ENCODE measurements at regions not wholly inside any gene's neighbourhood (a gene's known extent, or its start where the extent isn't known, plus 50 kb on each side); places are given as distances from the start of the nearest gene placed in this dataset.

GRCh38 chr7:12995912-12996469, 308.6 kb downstream of the ARL4A start:
- TF ChIP-seq CREB1 (IDR thresholded peaks at IDR 0.05; ENCODE audit: low read depth) (no peak), TAF1 (IDR thresholded peaks at IDR 0.05; ENCODE audit: low read depth) (no peak), TCF12 (IDR thresholded peaks at IDR 0.05; ENCODE audit: low read depth) (no peak), NFIC (IDR thresholded peaks at IDR 0.05) (no peak), FOXM1 (IDR thresholded peaks at IDR 0.05; ENCODE audit: borderline replicate concordance, low read depth) (no peak), EP300 (IDR thresholded peaks at IDR 0.05; ENCODE audit: borderline replicate concordance) (no peak), CEBPB (IDR thresholded peaks at IDR 0.05) (no peak), YY1 (IDR thresholded peaks at IDR 0.05; ENCODE audit: low read depth) (no peak), REST (IDR thresholded peaks at IDR 0.05; ENCODE audit: low read depth) (no peak), RAD21 (IDR thresholded peaks at IDR 0.05; ENCODE audit: low read depth) (no peak), TEAD4 (IDR thresholded peaks at IDR 0.05) (no peak), MAX (IDR thresholded peaks at IDR 0.05) (no peak), ZBTB7A (IDR thresholded peaks at IDR 0.05; ENCODE audit: low read depth) (no peak), USF1 (IDR thresholded peaks at IDR 0.05) (no peak)
